GM18498 (cell line): ENCODE measurements at regions not wholly inside any gene's neighbourhood (a gene's known extent, or its start where the extent isn't known, plus 50 kb on each side); places are given as distances from the start of the nearest gene placed in this dataset.
"Not testable (repeated sequence)": the region's sequence is repeated elsewhere in the genome, so short reads cannot be mapped to it uniquely, and the experiment has no call there.

Experiments
- ATAC-seq: cut with Tn5 transposase; IDR thresholded peaks from one replicate; pipeline ENCODE4 v1.9.1; 2021; ENCODE audit warnings: mild to moderate bottlenecking, moderate library complexity; ENCODE audit not compliant: unreplicated experiment

DNA sequence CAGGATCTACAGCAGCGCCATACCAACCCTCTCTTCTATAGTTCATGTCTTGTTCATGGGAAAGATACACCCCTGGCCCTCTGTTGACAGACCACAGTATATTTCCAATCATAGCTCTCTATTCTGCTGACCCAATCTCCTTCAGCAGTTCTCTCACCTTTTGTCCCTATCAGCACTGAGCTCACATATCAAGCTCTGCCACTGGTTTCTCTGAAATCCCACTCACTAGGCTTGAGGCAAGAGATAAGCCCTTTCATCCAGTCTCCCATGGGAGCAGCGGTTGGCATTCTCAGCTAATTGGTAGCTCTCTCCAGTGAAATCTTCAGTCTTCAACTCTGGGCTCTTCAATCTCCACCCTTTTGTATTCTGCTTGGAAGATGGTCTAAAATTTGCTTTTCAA lies 313.4 kb downstream of the GJA1 start:
- no peak for ATAC-seq

DNA sequence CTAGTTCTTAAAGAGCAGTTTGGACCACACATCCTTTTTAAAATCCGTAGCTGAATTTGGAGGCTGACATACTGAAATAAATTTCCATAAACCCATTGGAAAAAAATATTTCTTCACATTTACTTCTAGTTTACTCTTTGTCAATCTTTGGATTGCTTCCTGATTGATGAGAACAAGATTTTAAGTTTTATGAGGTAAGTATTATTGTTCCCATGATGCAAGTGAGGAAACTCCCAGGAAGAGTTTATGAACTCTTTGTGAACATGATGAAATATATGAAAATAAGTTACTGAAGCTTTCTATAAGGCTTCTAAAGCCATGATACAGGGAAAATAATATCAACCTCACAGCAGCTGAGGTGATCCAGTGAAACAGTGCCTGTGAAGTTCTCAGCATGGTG lies 320.0 kb downstream of the GJA1 start:
- no peak for ATAC-seq

DNA sequence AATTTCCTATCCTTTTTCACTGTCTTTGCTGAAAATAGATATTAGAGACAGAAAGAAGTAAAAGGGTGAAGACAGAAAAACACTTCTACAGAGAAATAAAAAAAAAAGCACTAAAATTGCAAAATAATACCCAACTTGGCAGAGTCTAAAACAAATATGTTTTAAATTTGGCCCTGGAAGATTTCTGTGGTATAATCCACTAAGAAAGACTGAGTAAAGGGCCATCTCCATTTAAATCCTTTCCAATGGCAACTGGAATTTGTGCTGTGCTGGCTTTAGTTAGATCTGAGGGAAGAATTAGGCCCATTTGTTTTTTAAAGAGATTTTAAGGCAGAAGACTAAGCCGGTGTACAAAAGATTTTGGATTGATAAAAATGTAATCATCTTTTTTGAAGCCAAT lies 321.2 kb downstream of the GJA1 start:
- ATAC-seq: no peak

DNA sequence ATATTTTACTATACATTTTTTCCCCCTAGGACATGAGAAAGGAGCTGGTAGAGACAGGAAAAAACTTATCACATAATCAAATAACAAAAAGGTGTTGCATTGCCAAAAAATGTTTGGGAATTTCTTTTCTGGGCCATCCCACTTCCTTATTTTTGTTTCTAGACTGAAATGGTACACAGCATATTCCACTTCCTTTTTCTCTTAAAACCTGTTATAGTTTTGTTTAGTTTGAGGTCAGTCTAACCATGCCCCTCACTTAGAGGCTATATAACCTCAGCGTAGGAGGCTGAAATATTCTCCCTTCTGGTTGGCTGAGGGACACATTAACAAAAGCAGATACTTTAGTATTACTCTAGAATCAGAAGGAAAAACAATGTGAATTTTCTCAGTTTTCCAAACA lies 323.9 kb downstream of the GJA1 start:
- ATAC-seq: peak; percentile 69

DNA sequence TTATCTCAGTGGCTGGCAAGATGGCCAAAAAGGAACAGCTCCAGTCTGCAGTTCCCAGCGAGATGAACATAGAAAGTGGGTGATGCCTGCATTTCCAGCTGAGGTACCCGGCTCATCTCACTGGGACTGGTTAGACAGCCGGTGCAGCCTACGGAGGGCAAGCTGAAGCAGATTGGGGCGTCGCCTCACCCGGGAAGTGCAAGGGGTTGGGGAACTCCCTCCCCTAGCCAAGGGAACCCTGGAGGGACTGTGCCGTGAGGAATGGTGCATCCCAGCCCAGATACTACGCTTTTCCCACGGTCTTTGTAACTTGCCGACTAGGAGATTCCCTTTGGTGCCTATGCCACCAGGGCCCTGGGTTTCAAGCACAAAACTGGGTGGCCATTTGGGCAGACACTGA lies 324.7 kb downstream of the GJA1 start:
- ATAC-seq: no peak

DNA sequence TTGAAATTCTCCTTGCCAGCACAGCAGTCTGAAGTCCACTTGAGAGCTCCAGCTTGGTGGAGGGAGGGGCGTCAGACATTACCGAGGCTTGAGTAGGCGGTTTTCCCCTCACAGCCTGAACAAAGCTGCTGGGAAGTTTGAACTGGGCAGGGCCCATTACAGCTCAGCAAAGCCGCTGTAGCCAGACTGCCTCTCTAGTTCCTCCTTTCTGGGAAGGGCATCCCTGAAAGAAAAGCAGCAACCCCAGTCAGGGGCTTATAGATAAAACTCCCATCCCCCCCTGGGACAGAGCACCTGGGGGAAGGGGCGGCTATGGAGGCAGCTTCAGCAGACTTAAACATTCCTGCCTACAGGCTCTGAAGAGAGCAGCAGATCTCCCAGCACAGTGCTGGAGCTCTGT lies 325.3 kb downstream of the GJA1 start:
- ATAC-seq: no peak

DNA sequence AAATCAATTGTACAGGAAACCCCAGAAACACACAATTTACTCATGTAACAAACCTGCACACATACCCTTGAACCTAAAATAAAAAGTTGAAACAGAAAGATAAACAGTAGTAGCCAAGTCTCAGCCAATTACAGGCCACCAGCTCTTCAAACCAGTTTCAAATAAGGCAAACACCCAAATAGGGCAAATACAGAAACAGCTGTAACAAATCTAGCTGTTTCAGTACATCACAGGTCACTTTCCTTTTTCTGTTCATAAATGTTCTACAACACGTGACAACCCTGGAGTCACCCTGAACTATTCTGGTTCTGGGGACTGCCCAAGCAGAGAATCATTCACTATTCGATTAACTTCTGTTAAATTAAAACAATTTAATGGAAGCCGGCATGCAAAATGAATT lies 329.0 kb downstream of the GJA1 start:
- peak; percentile 94 for ATAC-seq

DNA sequence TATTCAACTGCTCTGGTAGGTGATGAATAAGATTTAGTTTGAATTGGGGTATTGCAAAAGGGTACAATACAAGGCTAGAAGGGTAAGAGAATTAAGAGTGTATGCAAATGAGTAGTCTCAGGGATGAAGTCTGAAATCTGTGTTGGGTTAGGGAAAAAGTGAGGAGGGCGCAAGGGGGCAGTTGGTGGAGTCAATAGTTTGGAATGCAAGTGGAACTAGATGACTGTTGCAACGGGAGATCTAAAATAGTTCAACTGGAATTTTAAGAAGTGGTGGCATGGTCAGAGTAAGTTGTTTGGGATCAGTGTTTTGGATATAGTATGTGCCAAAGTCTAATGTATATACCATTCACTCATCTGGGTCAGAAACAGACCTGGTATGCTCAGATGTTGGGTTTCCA lies 329.6 kb downstream of the GJA1 start:
- ATAC-seq: no peak

DNA sequence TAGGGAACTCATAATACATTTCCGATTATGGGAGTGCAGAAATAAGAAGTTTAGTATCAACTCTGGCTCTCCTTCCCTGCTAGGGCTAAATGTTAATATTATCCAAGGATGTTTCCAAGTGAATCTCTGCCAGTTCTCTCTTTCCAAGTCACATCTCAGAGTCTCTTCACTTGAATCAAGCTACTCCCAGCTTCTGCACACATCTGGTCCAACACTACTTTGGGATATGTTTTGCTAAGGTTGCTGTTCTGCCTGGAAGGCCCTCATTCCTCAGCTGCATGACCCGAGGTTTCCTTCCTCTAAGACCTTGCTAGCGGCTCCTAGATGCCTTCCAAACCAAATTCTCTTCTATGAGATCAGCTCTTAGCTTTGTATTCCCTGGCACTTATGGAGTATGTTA lies 331.8 kb downstream of the GJA1 start:
- no peak for ATAC-seq

DNA sequence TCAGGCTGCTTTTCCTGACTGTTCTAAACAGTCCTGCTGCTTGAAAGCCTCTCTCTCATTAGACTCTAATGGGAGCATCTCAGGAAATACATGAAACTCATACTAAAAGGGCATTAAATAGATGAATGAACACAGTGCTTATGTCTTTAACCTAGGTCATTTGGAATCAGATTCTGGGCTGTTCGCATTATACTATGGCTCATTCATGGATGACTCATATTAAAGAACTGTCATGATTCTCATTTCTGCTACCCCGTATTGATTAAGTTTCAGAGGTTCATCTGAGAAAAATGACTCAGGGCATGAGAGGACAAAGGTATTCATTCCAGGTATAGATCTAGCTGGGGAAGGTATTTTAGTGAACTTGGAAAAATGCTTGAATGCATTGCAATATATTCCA lies 335.5 kb downstream of the GJA1 start:
- ATAC-seq: peak; percentile 58

DNA sequence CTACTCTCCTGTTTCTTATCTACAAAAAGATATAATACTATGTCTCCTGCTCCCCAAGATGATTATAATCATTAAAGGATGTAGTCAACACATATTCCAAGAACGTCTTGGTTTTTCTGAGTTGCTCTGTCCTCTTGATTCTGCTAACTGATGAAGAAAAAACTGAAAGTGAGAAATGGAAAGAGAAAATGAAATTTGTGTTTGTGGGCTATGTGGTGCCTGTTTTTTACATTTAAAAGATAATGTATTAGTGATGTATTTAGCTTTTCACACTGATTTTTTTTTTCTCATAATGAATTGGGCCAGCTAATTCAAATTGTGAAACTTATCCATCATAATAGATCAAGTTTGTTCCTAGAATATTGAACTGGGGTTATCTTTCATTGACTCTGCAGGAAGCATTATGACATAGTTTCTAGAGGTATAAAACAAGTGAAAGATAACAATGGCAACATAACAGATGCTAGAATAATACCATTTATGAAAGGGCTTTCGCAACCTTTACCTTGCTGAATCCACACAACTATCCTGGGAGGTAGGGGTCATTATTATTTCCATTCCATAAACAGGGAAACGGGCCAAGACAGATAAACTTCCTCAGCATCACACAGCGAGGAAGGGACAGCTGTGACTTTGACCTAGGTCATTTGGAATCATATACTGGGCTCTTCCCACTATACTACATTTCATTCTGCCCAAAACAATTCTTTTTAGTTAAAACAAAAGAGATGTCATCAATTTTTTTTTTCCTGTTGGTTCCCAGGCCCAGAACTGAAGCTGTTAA lies 336.7 kb downstream of the GJA1 start:
- ATAC-seq: peak; percentile 92

DNA sequence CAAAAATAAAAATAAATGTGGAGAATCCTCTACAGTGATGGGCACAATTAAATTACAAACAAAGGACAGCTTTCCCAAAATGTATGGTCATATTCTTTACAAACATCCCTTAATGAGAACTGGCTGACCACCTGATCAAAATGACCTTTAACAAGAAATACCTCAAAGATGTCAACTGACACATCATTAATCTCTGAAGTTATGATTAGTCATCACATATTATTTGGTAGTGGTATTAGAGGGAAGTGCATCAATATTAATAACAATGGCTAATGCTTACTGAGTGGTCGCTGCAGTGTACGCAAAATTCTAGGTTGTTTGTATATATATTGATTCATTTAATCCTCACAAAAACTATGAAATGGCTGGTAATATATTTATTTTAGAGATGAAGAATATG lies 340.6 kb downstream of the GJA1 start:
- no peak for ATAC-seq

DNA sequence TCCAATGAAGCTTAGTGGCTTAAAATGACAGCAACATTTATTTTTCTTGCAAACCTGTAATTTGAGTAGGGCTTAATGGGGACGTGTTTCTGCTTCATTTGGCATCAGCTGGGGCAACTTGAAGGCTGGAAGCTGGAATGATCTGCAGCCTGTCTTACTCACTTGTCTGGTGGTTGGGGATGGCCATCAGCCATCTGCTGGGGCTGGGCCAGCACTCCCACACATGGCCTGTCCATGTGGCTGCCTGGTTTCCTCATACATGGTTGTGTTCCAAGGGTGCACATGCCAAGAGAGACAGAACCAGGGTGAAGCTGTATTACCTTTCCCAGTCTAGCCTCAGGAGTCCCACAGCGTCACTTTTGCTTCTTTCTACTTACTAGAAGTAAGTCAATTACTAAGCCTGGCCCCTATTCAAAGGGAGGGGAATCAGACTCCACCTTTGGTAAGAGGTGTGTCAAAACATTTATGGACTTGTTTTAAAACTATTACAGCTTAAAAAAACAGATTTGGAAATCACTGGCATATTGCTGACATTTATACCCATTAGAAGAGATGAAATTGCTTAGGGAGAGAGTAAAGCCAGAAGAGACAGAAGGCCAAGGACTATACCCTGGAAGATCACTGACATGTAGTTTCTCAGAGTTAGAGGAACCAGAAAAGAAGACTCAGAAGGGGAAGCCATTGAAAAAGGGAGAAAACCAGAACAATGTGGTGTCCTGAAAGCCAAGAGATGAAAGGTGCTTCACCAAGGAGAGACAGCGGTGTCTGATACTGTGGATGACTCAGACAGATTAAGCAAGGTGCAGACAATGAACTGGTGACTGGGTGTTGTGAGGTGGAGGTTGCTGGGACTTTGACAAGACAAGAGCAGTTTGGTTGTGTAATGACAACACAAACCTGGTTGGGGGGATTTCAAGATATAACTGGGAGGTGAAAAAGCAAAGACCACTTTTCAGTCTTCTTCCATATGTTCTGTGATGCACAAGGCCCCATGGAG lies 345.2 kb downstream of the GJA1 start:
- ATAC-seq: no peak

DNA sequence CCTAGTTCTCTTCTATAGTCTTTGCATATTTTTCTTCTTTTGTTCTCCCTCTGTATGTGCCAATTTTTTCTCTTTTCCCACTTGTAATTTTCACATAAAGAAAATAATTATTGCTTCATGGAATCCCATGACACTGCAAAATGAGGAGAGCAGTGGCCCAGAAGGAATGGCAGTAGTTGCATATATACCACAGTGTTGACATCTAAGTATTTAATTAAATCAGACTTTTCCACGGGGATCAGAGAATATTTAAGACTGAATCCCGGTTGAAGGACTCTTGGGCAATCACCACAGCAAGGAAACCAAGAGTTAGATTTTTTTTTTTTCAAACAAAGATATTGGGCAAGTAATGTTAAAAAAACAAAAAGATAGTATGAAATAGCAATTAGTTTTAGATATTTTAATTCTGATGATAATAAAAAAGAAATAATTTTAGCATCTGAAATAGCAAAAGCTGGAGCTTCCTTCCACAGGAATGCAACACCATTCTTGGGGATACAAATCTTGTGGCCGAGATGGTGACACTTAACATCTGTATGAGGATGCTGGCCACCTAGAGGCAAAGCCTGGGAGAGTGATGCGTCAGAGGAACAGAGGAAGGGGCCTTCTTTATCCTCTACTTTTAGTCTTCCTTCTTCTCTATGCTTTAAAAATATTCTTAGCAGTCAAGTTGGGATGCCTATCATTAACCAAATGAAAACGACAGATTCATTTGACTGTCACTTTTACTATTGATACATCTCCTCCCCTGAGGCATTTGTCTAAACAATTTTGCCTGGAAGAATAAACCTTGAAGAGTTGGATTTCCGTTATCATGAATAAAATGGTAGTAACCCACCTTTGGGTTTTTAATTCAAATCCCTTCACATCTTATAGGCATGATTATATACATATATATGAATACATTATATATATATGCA lies 356.2 kb downstream of the GJA1 start:
- no peak for ATAC-seq

DNA sequence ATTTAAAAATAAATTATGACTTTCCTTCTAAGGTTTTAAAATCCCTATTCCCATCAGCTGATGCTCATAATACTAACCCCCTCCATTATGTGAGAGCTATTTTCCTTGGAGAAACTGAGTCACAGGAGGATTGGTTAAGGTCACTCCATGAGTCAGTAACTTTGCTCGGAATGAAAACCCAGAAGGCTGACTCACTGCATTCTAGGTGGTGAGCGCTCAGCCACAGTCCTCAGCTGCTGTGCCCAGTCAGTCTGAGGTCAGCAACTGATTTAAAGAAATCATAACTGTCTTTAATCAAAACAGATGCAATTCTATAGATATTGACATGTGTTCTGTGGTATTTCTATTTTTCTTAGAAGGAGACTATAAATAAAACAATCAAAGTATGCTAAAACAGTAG lies 359.2 kb downstream of the GJA1 start:
- no peak for ATAC-seq

DNA sequence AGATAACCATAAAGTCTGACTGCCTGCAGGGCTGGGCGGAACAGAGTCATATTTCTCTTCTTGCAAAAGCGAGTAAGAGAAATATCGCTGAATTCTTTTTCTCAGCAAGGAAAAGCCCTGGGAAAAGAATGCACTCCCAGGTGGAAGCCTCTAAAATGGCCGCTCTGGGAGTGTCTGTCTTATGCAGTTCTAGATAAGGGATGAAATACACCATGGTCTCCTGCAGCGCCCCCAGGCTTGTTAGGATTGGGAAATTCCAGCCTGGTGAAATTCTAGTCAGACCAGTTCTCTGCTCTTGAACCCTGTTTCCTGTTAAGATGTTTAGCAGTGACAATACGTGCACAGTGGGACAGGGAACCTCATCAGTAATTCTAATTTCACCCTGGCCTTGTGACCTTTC lies 362.2 kb downstream of the GJA1 start:
- ATAC-seq: not testable (repeated sequence)

DNA sequence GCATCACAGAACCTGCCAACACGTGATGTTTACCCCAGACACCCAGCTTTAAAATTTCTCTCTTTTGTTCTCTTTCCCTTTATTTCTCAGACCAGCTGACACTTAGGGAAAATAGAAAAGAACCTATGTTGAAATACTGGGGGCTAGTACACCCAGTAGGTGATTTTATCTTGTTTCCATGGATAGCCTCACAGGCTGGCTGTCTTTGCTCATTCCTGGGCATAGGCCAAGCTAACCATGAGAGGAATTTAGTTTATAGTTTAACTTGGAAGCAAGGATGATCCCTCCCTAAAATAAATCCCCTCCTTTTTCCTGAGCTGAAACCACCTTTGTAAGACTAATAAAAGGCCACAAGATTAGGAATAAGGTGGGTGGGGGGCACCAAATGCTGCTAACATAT lies 362.7 kb downstream of the GJA1 start:
- ATAC-seq: not testable (repeated sequence)

DNA sequence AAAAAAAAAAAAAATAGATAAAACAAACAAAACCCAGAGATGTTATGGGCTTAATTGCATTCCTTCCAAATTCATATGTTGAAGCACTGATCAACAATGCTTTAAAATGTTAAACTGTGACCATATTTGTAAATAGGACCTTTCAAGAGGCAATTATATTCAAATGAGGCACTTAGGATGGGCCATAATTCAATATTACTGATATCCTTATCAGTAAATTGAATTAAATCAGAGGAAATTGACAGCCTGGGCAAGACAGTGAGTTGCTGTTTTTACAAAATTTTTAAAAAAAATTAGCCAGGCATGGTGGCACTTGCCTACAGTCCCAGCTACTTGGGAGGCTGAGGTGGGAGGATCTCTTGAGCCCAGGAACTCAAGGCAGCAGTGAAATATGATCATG lies 364.1 kb downstream of the GJA1 start:
- no peak for ATAC-seq

DNA sequence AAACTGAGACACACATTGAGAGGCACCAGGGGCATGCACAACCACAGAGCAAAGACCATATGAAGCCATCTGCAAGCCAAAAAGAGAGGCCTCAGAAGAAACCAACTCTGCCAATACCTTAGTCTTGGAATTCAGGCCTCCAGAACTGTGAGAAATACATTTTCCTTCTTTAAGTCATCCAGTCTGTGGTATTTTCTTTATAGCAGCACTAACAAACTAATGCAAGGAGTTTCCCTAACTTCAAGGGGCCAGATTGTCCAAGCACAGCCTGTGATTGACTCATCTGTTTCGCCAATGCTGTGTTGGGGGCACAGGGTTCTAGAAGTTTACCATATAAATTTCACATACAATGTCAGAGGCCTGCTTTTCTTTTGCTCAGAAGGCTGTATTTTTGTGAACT lies 364.6 kb downstream of the GJA1 start:
- ATAC-seq: no peak

DNA sequence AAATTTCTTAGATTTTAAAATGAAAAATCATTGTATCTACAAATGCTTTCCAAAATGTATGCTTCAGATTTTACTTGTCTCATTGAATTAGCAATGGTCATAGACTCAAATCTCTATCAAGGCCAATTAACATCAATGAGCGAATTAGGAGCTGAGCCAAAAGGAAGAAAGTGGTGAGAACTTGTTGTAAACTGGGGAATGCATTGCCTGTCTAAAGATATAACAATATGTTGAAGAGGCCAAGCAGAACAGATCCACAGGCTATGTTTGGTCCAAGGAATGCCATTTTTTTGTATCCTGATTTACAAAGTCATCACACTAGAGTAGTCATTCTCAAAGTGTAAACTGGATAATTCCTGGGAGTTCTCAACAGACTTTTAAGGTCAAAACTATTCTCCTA lies 370.7 kb downstream of the GJA1 start:
- no peak for ATAC-seq

DNA sequence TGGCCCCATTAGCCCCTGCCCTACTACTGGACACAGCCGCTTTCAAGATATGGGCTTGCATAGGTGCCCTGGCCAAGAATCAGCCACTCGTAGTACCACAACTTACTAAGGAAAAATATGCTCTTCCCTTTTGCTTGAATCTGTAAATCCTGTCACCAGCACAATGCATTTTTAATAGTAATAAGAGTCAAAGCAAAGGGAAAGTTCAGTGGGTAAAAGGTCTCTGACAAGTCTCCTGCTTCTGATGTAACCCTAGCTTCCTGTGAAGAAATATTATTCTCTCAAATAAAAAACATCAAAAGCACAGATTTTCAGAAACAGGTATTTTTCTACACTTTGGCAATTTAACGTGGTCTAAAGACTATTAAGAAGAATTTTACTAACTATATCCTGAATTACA lies 373.8 kb downstream of the GJA1 start:
- ATAC-seq: no peak
